ENCODE measurements at regions not wholly inside any gene's neighbourhood (a gene's known extent, or its start where the extent isn't known, plus 50 kb on each side); places are given as distances from the start of the nearest gene placed in this dataset.

- POLR2A ChIA-PET (ENCODE audit: partially characterized antibody), result interaction anchor here (1.1 kb wide), 1 partner anchor 16 kb away, joined by 3 read pairs; no protein-coding TSS in a partner anchor
- no peak for FAIRE-seq
- H3K14ac ChIP-seq (ENCODE audit: insufficient read length), result no peak overlapping the region
- no peak overlapping the region for H2BK20ac ChIP-seq (ENCODE audit: low read length)
- no peak overlapping the region for H2BK120ac ChIP-seq (replicated peaks; ENCODE audit: low read depth, low read length)
- CTCF ChIA-PET (ENCODE audit: partially characterized antibody), result interaction anchor here (1.7 kb wide), 1 partner anchor 8 kb away, joined by 3 read pairs; no protein-coding TSS in a partner anchor
- H3K56ac ChIP-seq (replicated peaks; ENCODE audit: insufficient read length, low read depth, low read length), result no peak overlapping the region
- H3K4ac ChIP-seq (replicated peaks; ENCODE audit: insufficient read length, low read depth, low read length), result no peak overlapping the region
- no peak overlapping the region for H2AK5ac ChIP-seq (ENCODE audit: low read depth, low read length)
- H2BK15ac ChIP-seq (ENCODE audit: low read length), result no peak overlapping the region
- 74% methylated on average over 6 of the region's 6 CpGs; no CpG with 5 or more reads in 1 of the 2 experiments for WGBS, 2 experiments (ENCODE audit: extremely low coverage in 1 of 2, insufficient coverage in 1 of 2, insufficient read length in 1 of 2, insufficient replicate concordance in 2 of 2, low coverage in 1 of 2, low lambda C conversion rate in 2 of 2, missing lambda C conversion rate in 1 of 2)
- DNase-seq (ENCODE audit: low read depth in 1 of 2, low spot score in 2 of 2), result peak in 1 of 2 experiments; percentile 23
- no peak overlapping the region for H3K18ac ChIP-seq (ENCODE audit: extremely low read depth, low read length)
- H2AFZ ChIP-seq (ENCODE audit: low read length), result no peak overlapping the region
- H3K23me2 ChIP-seq (ENCODE audit: low read depth, low read length), result peaks cover 5% of the 10 kb centered on the region; the same call in 1 of the 2 replicates
- H3K4me2 ChIP-seq (ENCODE audit: insufficient read depth in 1 of 2, low read depth in 2 of 2, low read length in 2 of 2), result no peak overlapping the region
- H3K79me2 ChIP-seq (ENCODE audit: control insufficient read depth in 1 of 2, insufficient read depth in 2 of 2, low read length in 2 of 2), result no peaks in the 10 kb centered on the region
- no peak overlapping the region for H3K4me3 ChIP-seq (ENCODE audit: extremely low read depth in 1 of 4, insufficient read depth in 2 of 4, low read depth in 3 of 4, low read length in 4 of 4)
- no peak overlapping the region for H3K23ac ChIP-seq (ENCODE audit: insufficient read length)
- H2BK12ac ChIP-seq (ENCODE audit: low read depth, low read length), result no peak overlapping the region
- H3K79me1 ChIP-seq (ENCODE audit: low read depth, low read length), result no peaks in the 10 kb centered on the region
- H4K8ac ChIP-seq (ENCODE audit: extremely low read depth, insufficient read depth, low read length), result no peak overlapping the region
- no peaks in the 10 kb centered on the region for H3K36me3 ChIP-seq (ENCODE audit: control insufficient read depth in 2 of 4, insufficient read depth in 4 of 4, low read length in 3 of 4)
- H4K5ac ChIP-seq (ENCODE audit: insufficient read length, low read depth, low read length), result no peak overlapping the region
- H3K27me3 ChIP-seq (replicated peaks in 1 of 4; ENCODE audit: control insufficient read depth in 3 of 4, extremely low read depth in 1 of 4, insufficient read depth in 3 of 4, low read length in 3 of 4), result no peaks in the 10 kb centered on the region; a peak in 1 of 7 replicates
- no peak overlapping the region for H4K91ac ChIP-seq (replicated peaks; ENCODE audit: insufficient read length, low read length)
- no peak overlapping the region for H3K9ac ChIP-seq (replicated peaks in 1 of 4; ENCODE audit: extremely low read depth in 1 of 4, low read depth in 3 of 4, low read length in 3 of 4)
- H4K20me1 ChIP-seq (replicated peaks in 1 of 2; ENCODE audit: control insufficient read depth in 1 of 2, insufficient read depth in 2 of 2, low read length in 2 of 2), result no peaks in the 10 kb centered on the region
- no peak overlapping the region for H3K27ac ChIP-seq (ENCODE audit: low read depth, low read length)
- no peak overlapping the region for H2BK5ac ChIP-seq (ENCODE audit: low read depth, low read length)
- peaks cover 0 to 11% (median 5%) of the 10 kb centered on the region in 4 experiments; a peak in 4 of 7 replicates for H3K4me1 ChIP-seq (replicated peaks in 1 of 4; ENCODE audit: control insufficient read depth in 3 of 4, insufficient read depth in 4 of 4, low read length in 3 of 4)
- no peaks in the 10 kb centered on the region for H3K9me3 ChIP-seq (ENCODE audit: insufficient read depth in 2 of 2, low read depth in 1 of 2, low read length in 1 of 2)
- TF ChIP-seq ASH2L (IDR thresholded peaks at IDR 0.05; ENCODE audit: low read length), result no peak
- no peak for TF ChIP-seq FOSL1 (IDR thresholded peaks at IDR 0.05; ENCODE audit: insufficient read depth, low read depth, low read length)
- TF ChIP-seq MAX (IDR thresholded peaks at IDR 0.05), result no peak
- TF ChIP-seq CEBPB (IDR thresholded peaks at IDR 0.05; ENCODE audit: low read depth, low read length), result no peak
- no peak for TF ChIP-seq ZNF274 (IDR thresholded peaks at IDR 0.05; ENCODE audit: borderline replicate concordance, extremely low read depth, low read length)
- no peak for TF ChIP-seq SIN3A (conservative IDR thresholded peaks at IDR 0.05 in 1 of 2, IDR thresholded peaks at IDR 0.05 in 1 of 2; ENCODE audit: low read depth in 1 of 2, low read length in 2 of 2)
- no peak for TF ChIP-seq NANOG (IDR thresholded peaks at IDR 0.05; ENCODE audit: insufficient read depth, low read depth, low read length, poor library complexity, severe bottlenecking)
- no peak for TF ChIP-seq TCF12 (IDR thresholded peaks at IDR 0.05; ENCODE audit: low read depth, low read length)
- TF ChIP-seq CREB1 (IDR thresholded peaks at IDR 0.05), result no peak
Measured at GRCh38 chr2:111662039-111662770, 221.8 kb downstream of the ANAPC1 start.

All from H1 (cell line).